HG03060 (cell line): ENCODE measurements at regions not wholly inside any gene's neighbourhood (a gene's known extent, or its start where the extent isn't known, plus 50 kb on each side); places are given as distances from the start of the nearest gene placed in this dataset.
A peak's percentile ranks its signal among the peaks of the same experiment; 100 is the strongest.

ENCODE experiments used
- ATAC-seq: cut with Tn5 transposase; IDR thresholded peaks from one replicate; pipeline ENCODE4 v1.9.1; 2021; ENCODE audit warnings: low read depth, moderate number of reproducible peaks; ENCODE audit not compliant: unreplicated experiment

DNA sequence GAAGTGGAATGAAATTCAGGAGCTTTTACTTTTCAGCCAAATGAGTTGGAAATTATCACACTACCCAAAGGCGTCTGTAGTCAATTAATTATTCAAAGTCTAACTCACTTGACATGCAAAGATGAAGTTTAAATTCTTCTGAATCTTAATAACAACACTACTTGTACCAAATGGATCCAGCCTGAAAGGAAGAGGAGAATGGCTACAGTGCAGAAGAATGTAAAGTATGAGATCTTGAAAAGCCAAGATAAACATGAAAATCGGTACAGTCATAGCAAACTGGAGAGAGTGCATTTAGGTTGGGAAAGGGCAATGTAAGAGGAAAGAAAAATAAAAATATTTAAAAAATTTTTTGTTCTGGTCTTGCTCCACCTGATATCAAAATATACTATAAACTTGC is 195.5 kb downstream of the SIM1 start:
- ATAC-seq = no peak

DNA sequence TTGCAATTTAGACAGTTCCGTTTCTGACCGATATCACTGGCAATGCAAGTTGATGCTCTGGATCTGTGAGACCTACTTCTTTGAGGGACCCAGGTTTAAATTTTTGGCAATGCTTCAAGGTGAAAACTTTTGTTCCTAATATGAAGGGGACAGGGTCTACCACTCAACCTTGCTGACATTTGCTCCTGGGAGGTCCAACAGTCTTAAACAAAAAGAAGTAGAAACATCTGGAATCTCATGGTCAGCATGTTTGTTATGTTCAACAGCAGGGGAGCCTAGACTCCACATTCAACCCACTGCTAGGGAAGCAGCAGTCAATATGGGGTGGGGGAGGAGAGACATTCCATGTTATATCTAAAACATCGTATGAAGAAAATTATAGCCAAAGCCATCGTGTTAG is 196.4 kb downstream of the SIM1 start:
- no peak for ATAC-seq

DNA sequence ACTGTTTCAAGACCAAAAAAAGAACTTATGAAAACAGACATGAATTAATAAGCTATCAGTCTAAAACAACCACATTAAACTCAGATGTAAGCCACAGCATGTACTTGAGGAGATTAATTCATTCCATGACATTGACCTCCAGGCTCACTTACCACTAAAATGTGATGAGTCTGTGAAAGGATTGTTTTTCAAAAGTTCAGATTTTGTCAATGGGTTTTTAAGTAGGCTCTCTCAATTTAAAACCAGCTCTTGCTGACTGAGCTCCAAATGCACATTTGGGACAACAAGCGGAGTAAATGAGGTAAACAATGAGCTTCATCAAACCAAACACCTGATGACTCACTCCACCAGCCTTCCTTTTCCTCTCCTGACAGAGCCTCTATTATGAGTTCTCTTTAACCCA is 197.0 kb downstream of the SIM1 start:
- ATAC-seq = no peak

DNA sequence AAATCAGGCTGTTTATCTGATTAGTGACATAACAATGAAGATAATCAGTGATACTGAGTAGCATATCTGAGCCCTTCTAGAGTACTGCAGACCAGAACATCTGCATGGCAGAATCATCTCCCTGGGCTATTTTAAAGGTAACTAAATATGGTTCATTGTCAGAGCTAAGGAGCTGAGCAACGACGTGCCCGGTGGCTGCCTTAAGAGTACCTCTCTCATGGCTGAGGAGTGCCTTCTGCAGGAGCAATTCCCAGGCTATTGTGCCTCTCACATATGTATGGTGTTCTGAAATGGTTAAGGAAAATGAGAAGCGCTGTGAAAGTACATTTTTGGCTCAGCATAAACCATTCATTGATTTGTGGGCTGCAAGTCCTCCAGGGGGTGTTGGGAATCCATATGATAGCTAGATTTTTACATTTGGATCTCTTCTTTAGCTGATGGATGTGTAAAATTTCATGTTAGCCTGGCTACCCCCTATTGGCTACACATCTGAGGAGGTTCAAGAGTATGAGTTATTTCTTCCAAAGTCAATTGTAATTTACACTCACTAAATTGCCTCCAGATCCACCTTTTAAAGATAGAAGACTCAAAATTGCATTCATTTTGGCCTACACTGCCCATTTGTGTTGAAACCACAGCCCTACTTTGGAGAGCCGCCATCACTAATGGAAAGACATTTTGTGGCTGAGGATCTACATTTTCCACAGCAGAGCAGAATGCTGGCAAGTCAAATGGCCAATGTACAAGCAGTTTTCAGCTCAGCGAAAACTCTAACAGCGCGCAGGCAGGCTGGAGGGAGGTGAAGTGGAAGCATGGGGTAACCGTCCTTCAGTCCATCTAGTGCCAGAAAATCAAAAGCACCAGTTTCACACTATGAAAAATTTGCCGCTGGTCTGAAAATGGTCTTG is 198.0 kb downstream of the SIM1 start:
- no peak for ATAC-seq

DNA sequence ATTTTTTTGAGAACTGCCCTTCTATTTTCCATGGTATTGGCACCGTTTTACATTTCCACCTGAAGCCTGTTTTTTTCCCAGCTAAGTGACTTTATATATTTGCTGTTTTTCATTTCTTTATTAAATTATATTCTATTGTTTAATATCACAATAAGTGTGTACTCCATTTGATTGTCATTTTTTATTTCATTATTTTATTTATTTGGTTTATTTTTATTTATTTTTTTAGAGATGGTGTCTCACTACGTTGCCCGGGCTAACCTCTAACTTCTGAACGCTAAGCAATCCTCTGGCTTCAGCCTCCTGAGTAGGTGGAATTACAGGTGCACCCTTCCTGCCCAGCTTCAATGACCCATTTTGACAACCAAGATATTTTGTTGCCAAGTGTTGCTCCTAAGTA is 202.6 kb downstream of the SIM1 start:
- ATAC-seq = no peak

DNA sequence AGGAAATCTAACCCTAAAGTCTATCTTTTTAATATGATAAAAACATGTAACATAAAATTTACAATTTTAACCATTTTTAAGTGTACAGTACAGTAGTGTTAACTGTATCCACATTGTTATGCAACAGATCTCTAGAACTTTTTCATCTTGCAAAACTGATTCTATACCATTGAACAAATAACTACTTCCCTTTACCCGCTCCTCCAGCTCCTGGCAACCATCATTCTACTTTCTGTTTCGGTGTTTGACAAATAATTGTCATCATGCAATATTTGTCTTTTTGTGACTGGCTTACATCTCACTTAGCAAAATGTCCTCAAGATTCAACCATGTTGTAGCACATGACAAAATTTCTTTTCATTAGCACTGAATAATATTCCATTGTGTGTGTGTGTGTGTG is 203.2 kb downstream of the SIM1 start:
- ATAC-seq = no peak

DNA sequence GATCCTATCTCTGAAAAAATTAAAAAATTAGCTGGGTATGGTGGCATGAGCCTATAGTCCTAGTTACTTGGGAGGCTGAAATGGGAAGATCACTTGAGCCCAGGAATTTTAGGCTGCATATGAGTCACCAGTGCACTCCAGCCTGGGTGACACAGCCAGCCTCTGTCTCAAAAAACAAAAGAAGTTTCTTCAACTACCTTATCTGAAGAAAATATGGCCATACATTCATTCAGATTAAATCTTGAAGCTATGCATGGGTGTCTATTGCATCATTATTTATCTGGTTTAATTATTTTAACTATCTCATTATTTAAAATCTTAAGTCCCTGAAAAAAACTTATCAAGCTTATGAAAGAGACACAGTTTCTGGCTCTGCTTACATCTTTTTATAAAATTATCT is 204.1 kb downstream of the SIM1 start:
- ATAC-seq = no peak

DNA sequence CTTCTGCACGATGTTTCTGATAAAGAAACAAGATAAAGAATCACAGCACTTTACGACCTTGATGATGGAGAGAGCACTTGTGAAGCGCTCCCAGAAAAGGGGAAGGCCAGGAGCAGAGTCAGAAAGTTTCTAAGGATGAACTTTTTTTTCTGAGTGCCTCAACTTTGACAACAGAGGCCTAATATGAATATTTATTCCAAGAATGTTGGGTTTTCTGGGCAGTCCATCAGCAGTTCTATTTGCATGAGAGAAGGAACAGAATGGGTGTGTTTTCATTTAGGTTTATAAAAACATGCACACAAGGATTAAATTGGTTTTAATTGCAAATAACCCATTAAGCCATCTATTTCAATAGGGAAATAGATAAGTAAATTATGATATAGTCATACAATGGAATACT is 204.9 kb downstream of the SIM1 start:
- ATAC-seq = no peak

DNA sequence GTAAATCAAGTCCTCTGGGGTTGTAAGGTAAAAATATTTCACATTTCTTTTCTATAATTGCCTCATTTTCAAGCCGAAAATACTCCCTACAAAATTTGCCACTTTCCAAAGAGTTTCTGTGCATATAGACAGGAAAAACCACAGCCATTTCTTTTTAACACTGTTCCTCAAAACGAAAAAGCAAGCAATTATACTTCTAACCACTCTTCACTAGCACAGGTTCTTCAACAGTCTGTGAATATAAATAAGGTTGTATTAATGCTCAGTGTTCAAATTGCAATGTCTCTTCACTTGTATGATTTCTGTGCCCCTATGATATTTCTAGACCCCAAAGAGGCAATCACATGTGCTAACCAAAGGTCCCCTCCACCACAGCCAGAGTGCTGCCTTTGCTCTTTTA is 206.0 kb downstream of the SIM1 start:
- no peak for ATAC-seq

DNA sequence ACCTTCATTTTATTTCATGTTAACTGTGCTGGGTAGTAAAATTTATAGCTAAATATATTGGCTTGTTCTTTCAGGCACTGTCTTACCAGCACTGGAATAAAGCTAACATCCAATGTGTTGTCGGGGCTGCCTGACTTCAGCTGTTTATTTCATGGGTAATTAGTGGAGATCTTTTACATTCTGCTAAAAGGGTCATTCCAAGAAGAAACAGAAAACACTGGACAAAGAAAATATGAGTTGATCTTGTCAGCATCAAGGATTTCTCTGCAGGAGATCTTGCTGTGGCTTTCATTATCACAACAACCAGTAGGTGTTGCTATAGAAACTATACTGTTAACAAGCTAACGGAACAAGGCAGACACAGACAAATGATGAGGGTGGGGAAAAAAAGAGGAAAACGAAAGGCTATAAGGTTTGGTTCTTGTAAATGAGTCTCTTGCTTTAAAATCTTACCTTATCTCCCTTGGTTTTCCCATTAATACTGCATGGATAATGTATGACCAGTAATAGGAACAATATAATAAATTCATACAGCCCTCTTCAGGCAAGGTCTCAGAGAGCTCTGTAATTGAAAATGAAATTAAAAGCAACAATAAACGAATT is 206.8 kb downstream of the SIM1 start:
- ATAC-seq = peak; percentile 45

DNA sequence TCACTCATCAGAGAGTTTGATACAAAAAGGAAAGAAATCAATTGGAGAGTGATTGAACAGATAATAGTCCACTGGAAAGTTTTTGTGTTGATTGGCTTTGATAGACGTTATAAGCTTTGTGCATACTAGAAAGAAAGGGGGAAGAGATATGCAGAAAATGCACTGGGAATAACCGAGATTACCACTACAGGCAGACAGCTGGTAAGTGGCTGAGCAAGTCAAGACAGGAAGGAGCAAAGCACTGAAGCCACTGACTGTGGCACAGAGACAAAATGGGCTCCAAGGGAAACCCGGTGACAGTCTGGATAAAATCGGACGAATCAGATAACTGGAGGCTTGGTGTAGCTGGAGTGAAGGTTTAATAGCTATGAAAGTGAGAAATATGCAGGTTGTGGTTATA is 209.0 kb downstream of the SIM1 start:
- ATAC-seq = no peak

DNA sequence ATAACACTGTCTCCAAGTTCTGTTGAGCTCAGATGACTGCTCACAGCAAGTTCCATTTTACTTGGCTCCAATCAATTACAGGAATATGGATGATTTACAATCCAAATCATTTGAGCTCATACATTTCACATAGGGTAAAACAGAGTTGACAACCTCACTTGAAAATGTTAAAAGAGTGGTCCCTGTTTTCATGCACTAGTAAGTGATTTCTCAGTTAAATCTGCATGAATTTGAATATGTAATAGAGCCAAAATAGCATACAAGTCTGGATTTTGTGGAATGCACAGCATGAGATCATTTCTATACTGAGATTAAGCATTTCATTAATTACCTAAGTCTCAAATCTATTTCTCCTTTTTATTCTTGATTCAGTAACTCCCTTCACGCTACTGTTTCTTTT is 217.6 kb downstream of the SIM1 start:
- no peak for ATAC-seq

DNA sequence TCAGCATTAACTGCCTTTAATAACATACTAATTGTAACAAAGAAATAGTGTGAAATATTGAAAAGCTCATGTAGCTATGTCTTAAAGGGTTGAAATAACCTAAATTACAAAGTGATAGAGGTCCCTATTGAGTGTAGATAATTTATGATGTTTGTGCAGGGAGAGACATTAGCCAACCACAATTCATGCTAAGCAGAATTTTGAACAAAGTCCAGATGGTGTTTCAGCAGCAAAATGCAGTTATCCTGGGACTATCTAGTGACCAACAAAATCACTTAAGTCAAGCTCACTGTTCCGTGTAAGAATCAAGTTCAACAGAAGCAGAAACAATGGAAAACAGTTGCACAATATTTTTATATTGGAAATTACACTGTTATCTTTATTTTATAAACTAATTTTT is 218.5 kb downstream of the SIM1 start:
- ATAC-seq = no peak

DNA sequence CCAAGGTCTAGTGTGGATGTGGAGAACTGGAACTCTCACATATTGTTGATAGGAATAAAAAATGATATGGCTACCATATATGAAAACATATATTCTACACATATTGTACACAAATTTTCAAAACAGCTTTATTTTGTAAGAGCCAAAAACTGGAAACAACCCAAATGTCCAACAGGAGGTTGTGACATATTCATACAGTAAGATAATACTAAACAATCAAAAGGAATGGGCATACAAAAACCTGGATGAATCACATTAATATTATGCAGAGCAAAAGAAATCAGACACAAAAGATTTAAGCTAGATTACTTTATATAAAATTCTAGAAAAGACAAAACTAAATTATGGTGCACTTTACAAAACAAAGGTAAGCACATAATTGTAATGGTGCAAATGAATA is 223.9 kb downstream of the SIM1 start:
- ATAC-seq = no peak

DNA sequence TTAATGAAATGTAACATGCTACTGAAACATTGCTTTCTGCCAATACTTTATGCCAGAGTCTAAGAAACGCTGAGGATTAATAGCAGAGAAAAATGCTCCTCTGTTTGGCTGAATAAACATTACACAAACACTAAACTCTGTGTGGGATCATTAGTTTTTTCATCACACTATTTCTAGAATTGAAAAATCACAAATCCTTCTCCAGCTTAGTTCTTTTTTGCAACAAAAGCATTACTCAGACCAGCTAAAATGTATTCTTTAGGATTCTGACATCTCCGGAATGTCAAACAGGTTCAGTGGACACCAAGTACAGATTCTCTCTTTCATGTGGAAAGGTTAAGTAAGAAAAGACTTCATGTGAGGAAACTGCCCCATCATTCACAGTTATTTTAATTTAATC is 226.9 kb downstream of the SIM1 start:
- no peak for ATAC-seq

DNA sequence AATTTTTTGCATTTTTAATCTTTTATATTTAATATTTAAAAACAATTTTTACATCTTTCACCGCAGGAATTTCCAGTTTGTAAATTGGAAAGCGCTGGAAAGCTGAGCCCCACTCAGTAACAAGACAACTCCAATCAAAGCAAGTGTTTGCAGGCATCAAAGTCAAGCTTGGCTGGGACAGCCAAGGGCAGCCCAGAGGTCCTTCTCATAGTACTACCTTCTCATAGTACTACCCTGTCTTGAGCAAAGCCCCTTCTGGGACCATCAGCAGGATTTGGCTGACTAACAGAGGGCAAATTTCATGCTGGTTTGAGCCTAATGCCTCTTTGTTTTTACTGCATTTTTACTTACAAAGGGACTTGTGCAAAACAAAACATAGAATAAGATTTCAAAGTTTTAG is 228.3 kb downstream of the SIM1 start:
- ATAC-seq = no peak

DNA sequence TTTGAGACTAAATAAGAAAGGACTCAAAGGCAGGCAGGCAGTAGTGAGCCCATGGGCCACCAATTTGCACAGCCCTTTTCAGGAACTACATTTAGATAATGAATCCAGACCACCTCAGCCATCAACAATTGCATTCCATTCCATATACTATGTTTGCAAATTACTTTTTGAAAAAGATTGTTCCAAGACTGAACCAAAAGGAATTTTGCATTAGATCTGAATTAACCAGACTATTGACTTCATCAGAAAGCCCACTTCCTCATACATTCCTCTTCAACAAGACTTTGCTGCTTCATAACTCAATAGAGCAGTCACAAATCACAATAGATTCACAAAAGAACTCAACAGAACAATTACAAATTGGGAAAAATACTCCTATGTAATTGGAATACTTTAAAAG is 229.1 kb downstream of the SIM1 start:
- no peak for ATAC-seq

DNA sequence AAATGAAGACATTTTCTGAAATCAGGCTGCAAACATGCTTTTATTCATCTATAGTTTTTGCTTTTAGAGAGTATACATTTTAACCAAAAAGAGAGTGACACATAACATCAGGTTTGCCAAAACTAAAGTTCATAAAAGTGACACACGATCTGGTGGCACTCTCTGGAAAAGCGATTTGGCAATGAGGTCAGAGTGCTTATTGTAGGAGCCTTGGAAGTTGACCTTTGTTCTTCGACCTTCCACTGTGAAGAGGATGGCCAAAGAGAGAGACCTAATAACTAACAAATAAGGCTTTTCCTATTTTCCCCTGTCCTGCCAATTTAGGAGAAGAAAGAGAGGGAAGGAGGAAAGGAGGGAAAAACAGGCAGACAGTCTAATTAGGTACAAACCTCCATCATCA is 230.1 kb downstream of the SIM1 start:
- no peak for ATAC-seq

DNA sequence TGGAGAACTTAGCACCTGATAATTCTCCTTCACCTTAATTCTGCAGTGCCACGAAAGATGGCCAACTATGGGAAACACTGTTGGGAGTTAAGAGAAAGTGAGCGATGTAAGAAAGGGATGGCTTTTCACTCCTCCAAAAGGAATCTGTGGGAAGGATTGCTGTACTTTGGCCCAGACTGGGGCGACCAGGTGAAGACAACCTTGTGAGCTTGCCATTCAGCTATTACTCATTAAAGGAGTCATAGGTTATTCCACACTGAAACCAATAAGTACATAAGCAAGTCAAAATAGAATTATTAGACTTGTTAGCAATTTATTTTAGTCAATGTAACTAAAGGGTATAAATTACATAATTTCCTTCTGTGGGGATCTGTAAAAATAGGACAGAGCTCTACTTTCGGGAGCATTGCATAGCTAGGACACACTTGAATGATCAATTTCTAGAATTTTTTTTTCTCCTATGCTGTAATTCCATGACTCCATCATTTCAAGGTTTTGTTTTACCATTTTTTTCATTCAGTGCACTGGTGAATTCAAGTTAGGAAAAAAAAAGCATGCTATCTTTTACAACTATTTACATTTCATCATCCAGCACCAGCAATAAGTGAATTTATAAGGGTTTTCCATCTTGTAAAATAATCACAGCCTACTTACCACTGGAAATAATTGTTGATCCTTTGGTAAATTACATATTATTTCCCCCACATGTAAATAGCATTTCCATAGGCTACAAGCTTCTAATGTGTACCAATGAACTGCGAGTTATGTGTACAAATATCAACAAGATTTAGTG is 231.7 kb downstream of the SIM1 start:
- ATAC-seq = no peak

DNA sequence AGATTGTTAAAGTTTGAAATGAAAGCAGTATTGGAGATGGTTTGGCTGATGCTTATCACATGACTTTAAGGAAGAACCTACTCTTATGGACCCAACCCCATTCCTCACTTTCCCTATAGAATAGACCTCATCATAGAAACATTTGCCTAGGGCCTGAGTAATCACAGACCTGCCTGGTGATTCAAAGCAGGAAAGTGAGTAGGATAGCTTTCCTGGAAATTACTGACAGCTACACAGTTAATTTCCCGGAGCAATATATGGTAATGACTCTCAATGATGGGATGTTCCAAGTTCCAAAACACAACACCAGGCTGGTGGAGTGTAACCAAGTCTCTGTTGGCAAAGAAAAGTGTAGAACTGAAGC is 233.8 kb downstream of the SIM1 start:
- ATAC-seq = no peak

DNA sequence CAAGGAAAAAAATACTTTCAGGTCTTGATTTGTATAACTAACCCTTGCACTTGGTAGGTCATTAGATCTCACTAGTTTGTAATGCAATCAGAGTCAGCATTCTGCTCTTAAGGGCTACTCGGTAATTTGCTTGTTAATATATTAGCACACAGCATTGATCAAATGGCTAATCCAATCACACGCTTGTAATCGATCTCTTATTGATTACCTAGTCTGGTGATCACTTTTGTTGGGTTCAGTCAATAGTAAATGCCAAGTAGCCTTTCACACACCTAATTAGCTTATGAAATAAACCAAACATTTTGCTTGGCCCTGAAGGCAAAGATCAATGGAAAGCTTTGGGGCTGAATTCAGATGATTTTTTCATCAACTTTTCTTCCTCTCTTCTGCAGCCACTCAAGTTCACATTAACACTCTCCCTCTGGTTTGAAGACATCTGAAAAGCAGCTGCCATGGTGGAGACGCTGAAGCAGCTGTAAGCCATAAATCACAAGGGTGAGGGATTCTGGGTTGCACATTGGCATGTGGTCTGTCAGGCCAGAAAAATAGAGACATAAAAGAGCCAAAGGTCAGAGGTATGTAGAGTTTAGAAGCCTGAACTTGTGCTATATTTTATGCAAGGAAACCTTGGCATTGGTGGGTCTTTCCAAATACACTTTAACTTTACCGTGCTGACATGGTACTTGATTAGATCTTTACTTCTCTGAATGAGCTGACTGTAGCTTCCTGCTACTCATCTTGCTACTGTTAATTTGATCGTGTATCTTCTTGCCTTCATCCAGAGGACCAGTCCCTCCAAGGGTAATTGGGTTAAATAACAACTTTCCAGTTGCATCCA is 234.4 kb downstream of the SIM1 start:
- ATAC-seq = no peak
